GM18507 (cell line): ENCODE measurements at regions not wholly inside any gene's neighbourhood (a gene's known extent, or its start where the extent isn't known, plus 50 kb on each side); places are given as distances from the start of the nearest gene placed in this dataset.
A peak's percentile ranks its signal among the peaks of the same experiment; 100 is the strongest.
"Not testable (repeated sequence)": the region's sequence is repeated elsewhere in the genome, so short reads cannot be mapped to it uniquely, and the experiment has no call there.

Experiments used
- DNase-seq: peaks from one replicate; pipeline ENCODE4 v3.0.0; 2011; ENCODE audit warnings: low read depth; ENCODE audit not compliant: insufficient read length; ENCODE audit errors: extremely low spot score
- FAIRE-seq: peaks from 2 replicates; lab custom pipeline; 2011; peaks lifted over from hg19 to GRCh38; lab: Jason Lieb, UNC

- no peak for DNase-seq
- FAIRE-seq: no peak
Measured at GRCh38 chrX:97846718-97847237, 963.1 kb downstream of the RPA4 start.

- FAIRE-seq (no peak), DNase-seq (no peak)
Measured at GRCh38 chrX:97847885-97848679, 964.4 kb downstream of the RPA4 start.

- DNase-seq (no peak), FAIRE-seq (no peak)
Measured at GRCh38 chrX:97849951-97850350, 966.2 kb downstream of the RPA4 start.

- FAIRE-seq: no peak
- DNase-seq: no peak
Measured at GRCh38 chrX:97850911-97851310, 967.2 kb downstream of the RPA4 start.

GRCh38 chrX:97854086-97854485 is 970.4 kb downstream of the RPA4 start:
- DNase-seq (no peak), FAIRE-seq (no peak)

- DNase-seq: no peak
- FAIRE-seq: no peak
Measured at GRCh38 chrX:97858592-97858991, 974.9 kb downstream of the RPA4 start.

- DNase-seq (no peak), FAIRE-seq (no peak)
Measured at GRCh38 chrX:97860226-97860625, 976.5 kb downstream of the RPA4 start.

- FAIRE-seq: no peak
- DNase-seq: no peak
Measured at GRCh38 chrX:97863261-97863660, 979.6 kb downstream of the RPA4 start.

GRCh38 chrX:97867266-97867665 is 983.6 kb downstream of the RPA4 start:
- no peak for DNase-seq
- no peak for FAIRE-seq

- no peak for DNase-seq
- FAIRE-seq: no peak
Measured at GRCh38 chrX:97876697-97877407, 993.1 kb downstream of the RPA4 start.

- DNase-seq (no peak), FAIRE-seq (no peak)
Measured at GRCh38 chrX:97882306-97882705, 998.6 kb downstream of the RPA4 start.

GRCh38 chrX:97895751-97896150 is 1012.0 kb downstream of the RPA4 start:
- FAIRE-seq: no peak

GRCh38 chrX:97897998-97898397 is 1014.3 kb downstream of the RPA4 start:
- no peak for DNase-seq
- no peak for FAIRE-seq

More at GRCh38 chrX:97895751-97896150, 1012.0 kb downstream of the RPA4 start:
- DNase-seq: no peak

GRCh38 chrX:97898798-97899197 is 1015.1 kb downstream of the RPA4 start:
- no peak for DNase-seq
- no peak for FAIRE-seq

GRCh38 chrX:97907791-97908190 is 1024.1 kb downstream of the RPA4 start:
- no peak for FAIRE-seq
- DNase-seq: no peak

- FAIRE-seq (peak; percentile 80), DNase-seq (no peak)
Measured at GRCh38 chrX:97909245-97909644, 1025.5 kb downstream of the RPA4 start.

GRCh38 chrX:97915390-97915789 is 1031.7 kb downstream of the RPA4 start:
- FAIRE-seq, DNase-seq: not testable (repeated sequence)

- not testable (repeated sequence) for DNase-seq, FAIRE-seq
Measured at GRCh38 chrX:97921223-97921622, 1037.5 kb downstream of the RPA4 start.

GRCh38 chrX:97931586-97931985 is 1047.9 kb downstream of the RPA4 start:
- no peak for DNase-seq
- no peak for FAIRE-seq

GRCh38 chrX:97936296-97936695 is 1052.6 kb downstream of the RPA4 start:
- DNase-seq (no peak), FAIRE-seq (no peak)

- no peak for DNase-seq
- no peak for FAIRE-seq
Measured at GRCh38 chrX:97938706-97939105, 1055.0 kb downstream of the RPA4 start.
